HL-60 (cell line): ENCODE measurements at regions not wholly inside any gene's neighbourhood (a gene's known extent, or its start where the extent isn't known, plus 50 kb on each side); places are given as distances from the start of the nearest gene placed in this dataset.

Experiments
- GABPA ChIP-seq: IDR thresholded peaks from 2 replicates; pipeline ENCODE4 v1.6.1; 2012; ENCODE audit warnings: low read depth
- POLR2AphosphoS5 ChIP-seq: IDR thresholded peaks from 2 replicates; pipeline ENCODE4 v1.6.1; 2012; ENCODE audit warnings: low read depth
- SPI1 ChIP-seq: IDR thresholded peaks from 2 replicates; pipeline ENCODE4 v1.6.1; 2012; ENCODE audit warnings: low read depth, mild to moderate bottlenecking, borderline replicate concordance
- TF ChIP-seq, protein P1 (sequence below): IDR thresholded peaks from one replicate; pipeline ENCODE4 v1.5.1; 2011; ENCODE audit warnings: low read length, control low read depth, inconsistent platforms; ENCODE audit not compliant: insufficient read depth
- TF ChIP-seq, protein P2 (sequence below): IDR thresholded peaks from 2 replicates; pipeline ENCODE4 v1.6.1; 2012; ENCODE audit warnings: low read depth; ENCODE audit not compliant: insufficient replicate concordance

DNA sequence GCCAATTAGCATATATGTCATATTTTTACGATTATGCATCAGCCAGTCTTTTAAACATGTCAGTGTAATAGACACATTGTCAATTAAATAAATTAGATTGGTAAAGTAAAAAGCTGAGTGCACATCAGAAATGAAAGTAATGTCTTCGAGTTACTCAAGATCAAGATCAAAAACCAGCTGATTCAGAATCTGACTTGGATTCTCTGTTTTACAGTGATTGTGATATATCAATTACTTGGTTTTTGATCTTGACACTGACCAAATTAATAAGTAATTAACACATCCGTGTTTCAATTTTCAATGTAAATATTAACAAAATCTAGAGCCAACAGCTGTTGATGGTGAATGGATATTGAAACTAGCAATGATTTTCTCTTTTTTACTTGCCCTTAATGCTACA, 311.6 kb downstream of the PDGFC start:
- TF ChIP-seq GABPA (no peak), SPI1 (no peak), POLR2AphosphoS5 (no peak)
- TF ChIP-seq, protein P1, sequence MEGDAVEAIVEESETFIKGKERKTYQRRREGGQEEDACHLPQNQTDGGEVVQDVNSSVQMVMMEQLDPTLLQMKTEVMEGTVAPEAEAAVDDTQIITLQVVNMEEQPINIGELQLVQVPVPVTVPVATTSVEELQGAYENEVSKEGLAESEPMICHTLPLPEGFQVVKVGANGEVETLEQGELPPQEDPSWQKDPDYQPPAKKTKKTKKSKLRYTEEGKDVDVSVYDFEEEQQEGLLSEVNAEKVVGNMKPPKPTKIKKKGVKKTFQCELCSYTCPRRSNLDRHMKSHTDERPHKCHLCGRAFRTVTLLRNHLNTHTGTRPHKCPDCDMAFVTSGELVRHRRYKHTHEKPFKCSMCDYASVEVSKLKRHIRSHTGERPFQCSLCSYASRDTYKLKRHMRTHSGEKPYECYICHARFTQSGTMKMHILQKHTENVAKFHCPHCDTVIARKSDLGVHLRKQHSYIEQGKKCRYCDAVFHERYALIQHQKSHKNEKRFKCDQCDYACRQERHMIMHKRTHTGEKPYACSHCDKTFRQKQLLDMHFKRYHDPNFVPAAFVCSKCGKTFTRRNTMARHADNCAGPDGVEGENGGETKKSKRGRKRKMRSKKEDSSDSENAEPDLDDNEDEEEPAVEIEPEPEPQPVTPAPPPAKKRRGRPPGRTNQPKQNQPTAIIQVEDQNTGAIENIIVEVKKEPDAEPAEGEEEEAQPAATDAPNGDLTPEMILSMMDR = no peak
- TF ChIP-seq, protein P2, sequence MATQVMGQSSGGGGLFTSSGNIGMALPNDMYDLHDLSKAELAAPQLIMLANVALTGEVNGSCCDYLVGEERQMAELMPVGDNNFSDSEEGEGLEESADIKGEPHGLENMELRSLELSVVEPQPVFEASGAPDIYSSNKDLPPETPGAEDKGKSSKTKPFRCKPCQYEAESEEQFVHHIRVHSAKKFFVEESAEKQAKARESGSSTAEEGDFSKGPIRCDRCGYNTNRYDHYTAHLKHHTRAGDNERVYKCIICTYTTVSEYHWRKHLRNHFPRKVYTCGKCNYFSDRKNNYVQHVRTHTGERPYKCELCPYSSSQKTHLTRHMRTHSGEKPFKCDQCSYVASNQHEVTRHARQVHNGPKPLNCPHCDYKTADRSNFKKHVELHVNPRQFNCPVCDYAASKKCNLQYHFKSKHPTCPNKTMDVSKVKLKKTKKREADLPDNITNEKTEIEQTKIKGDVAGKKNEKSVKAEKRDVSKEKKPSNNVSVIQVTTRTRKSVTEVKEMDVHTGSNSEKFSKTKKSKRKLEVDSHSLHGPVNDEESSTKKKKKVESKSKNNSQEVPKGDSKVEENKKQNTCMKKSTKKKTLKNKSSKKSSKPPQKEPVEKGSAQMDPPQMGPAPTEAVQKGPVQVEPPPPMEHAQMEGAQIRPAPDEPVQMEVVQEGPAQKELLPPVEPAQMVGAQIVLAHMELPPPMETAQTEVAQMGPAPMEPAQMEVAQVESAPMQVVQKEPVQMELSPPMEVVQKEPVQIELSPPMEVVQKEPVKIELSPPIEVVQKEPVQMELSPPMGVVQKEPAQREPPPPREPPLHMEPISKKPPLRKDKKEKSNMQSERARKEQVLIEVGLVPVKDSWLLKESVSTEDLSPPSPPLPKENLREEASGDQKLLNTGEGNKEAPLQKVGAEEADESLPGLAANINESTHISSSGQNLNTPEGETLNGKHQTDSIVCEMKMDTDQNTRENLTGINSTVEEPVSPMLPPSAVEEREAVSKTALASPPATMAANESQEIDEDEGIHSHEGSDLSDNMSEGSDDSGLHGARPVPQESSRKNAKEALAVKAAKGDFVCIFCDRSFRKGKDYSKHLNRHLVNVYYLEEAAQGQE = no peak
